ENCODE measurements at regions not wholly inside any gene's neighbourhood (a gene's known extent, or its start where the extent isn't known, plus 50 kb on each side); places are given as distances from the start of the nearest gene placed in this dataset.

DNA sequence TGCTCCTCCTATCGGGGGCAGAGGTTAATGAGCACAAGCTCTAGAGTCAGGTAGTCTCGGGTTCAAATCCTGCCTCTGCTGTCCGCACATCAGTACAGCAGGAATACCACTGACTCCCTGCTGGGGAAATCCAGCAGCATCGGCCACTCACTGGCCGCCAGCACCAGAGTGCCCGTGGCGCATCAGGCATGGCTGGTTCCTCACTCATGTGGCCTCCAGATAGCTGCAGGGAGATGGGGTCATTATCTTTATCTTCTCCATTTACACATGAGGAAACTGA, 137.6 kb upstream of the COL5A1 start:
- no peaks in the 10 kb centered on the region for H3K23me2 ChIP-seq (ENCODE audit: low read depth, low read length)
- CTCF ChIA-PET (ENCODE audit: partially characterized antibody), result no interaction called here
- H3K14ac ChIP-seq (ENCODE audit: insufficient read length), result no peak overlapping the region
- H3K23ac ChIP-seq (ENCODE audit: insufficient read length), result no peak overlapping the region
- H2AFZ ChIP-seq (ENCODE audit: low read length), result no peak overlapping the region
- H3K79me1 ChIP-seq (ENCODE audit: low read depth, low read length), result no peaks in the 10 kb centered on the region
- H3K27me3 ChIP-seq (replicated peaks in 1 of 4; ENCODE audit: control insufficient read depth in 3 of 4, extremely low read depth in 1 of 4, insufficient read depth in 3 of 4, low read length in 3 of 4), result no peaks in the 10 kb centered on the region
- H3K56ac ChIP-seq (replicated peaks; ENCODE audit: insufficient read length, low read depth, low read length), result no peak overlapping the region
- H3K79me2 ChIP-seq (ENCODE audit: control insufficient read depth in 1 of 2, insufficient read depth in 2 of 2, low read length in 2 of 2), result no peaks in the 10 kb centered on the region
- WGBS, 2 experiments (ENCODE audit: extremely low coverage in 1 of 2, insufficient coverage in 1 of 2, insufficient read length in 1 of 2, insufficient replicate concordance in 2 of 2, low coverage in 1 of 2, low lambda C conversion rate in 2 of 2, missing lambda C conversion rate in 1 of 2), result 95% methylated on average over 5 of the region's 7 CpGs; no CpG with 5 or more reads in 1 of the 2 experiments
- no peak overlapping the region for H3K27ac ChIP-seq (ENCODE audit: low read depth, low read length)
- H2BK15ac ChIP-seq (ENCODE audit: low read length), result no peak overlapping the region
- POLR2A ChIA-PET (ENCODE audit: partially characterized antibody), result no interaction called here
- TF ChIP-seq CBX8 (IDR thresholded peaks at IDR 0.05; ENCODE audit: borderline replicate concordance, low read depth, low read length), result no peak
- TF ChIP-seq TEAD4 (IDR thresholded peaks at IDR 0.05; ENCODE audit: low read depth, low read length), result no peak
- TF ChIP-seq TCF12 (IDR thresholded peaks at IDR 0.05; ENCODE audit: low read depth, low read length), result no peak
- no peak for TF ChIP-seq RFX5 (IDR thresholded peaks at IDR 0.05; ENCODE audit: borderline replicate concordance, low read depth, low read length)
- TF ChIP-seq BRCA1 (IDR thresholded peaks at IDR 0.05; ENCODE audit: low read depth, low read length), result no peak
- no peak for TF ChIP-seq POLR2A (IDR thresholded peaks at IDR 0.05; ENCODE audit: control extremely low read depth in 1 of 2, low read depth in 2 of 2, low read length in 2 of 2)
- no peak for TF ChIP-seq SIRT6 (IDR thresholded peaks at IDR 0.05; ENCODE audit: low read length)
- no peak for TF ChIP-seq YY1 (IDR thresholded peaks at IDR 0.05; ENCODE audit: low read depth, low read length)
- H3K18ac ChIP-seq (ENCODE audit: extremely low read depth, low read length), result no peak overlapping the region
- no peak overlapping the region for H4K91ac ChIP-seq (replicated peaks; ENCODE audit: insufficient read length, low read length)
- H2AK5ac ChIP-seq (ENCODE audit: low read depth, low read length), result no peak overlapping the region
- no peaks in the 10 kb centered on the region for H4K20me1 ChIP-seq (replicated peaks in 1 of 2; ENCODE audit: control insufficient read depth in 1 of 2, insufficient read depth in 2 of 2, low read length in 2 of 2)
- no peak overlapping the region for H2BK5ac ChIP-seq (ENCODE audit: low read depth, low read length)
- H3K4me3 ChIP-seq (ENCODE audit: extremely low read depth in 1 of 4, insufficient read depth in 2 of 4, low read depth in 3 of 4, low read length in 4 of 4), result no peak overlapping the region
- H4K5ac ChIP-seq (ENCODE audit: insufficient read length, low read depth, low read length), result no peak overlapping the region
- no peak for DNase-seq (ENCODE audit: low read depth in 1 of 2, low spot score in 2 of 2)
- no peak overlapping the region for H3K4me2 ChIP-seq (ENCODE audit: insufficient read depth in 1 of 2, low read depth in 2 of 2, low read length in 2 of 2)
- H2BK20ac ChIP-seq (ENCODE audit: low read length), result no peak overlapping the region
- no peaks in the 10 kb centered on the region for H3K4me1 ChIP-seq (replicated peaks in 1 of 4; ENCODE audit: control insufficient read depth in 3 of 4, insufficient read depth in 4 of 4, low read length in 3 of 4)
- H3K36me3 ChIP-seq (ENCODE audit: control insufficient read depth in 2 of 4, insufficient read depth in 4 of 4, low read length in 3 of 4), result no peaks in the 10 kb centered on the region
- H4K8ac ChIP-seq (ENCODE audit: extremely low read depth, insufficient read depth, low read length), result no peak overlapping the region
- no peak overlapping the region for H2BK12ac ChIP-seq (ENCODE audit: low read depth, low read length)
- H3K9me3 ChIP-seq (ENCODE audit: insufficient read depth in 2 of 2, low read depth in 1 of 2, low read length in 1 of 2), result no peaks in the 10 kb centered on the region; a peak in 1 of 4 replicates
- no peak for FAIRE-seq
- H3K4ac ChIP-seq (replicated peaks; ENCODE audit: insufficient read length, low read depth, low read length), result no peak overlapping the region
- H2BK120ac ChIP-seq (replicated peaks; ENCODE audit: low read depth, low read length), result no peak overlapping the region
- no peak overlapping the region for H3K9ac ChIP-seq (replicated peaks in 1 of 4; ENCODE audit: extremely low read depth in 1 of 4, low read depth in 3 of 4, low read length in 3 of 4)
